Ishikawa (cell line): ENCODE measurements at regions not wholly inside any gene's neighbourhood (a gene's known extent, or its start where the extent isn't known, plus 50 kb on each side); places are given as distances from the start of the nearest gene placed in this dataset.

Experiments
- CEBPB ChIP-seq: IDR thresholded peaks from 2 replicates; pipeline ENCODE4 v1.6.1; 2012
- CREB1 ChIP-seq: IDR thresholded peaks from 2 replicates; pipeline ENCODE4 v1.6.1; 2012; ENCODE audit warnings: low read depth
- EGR1 ChIP-seq: IDR thresholded peaks from 2 replicates; pipeline ENCODE4 v1.6.1; 2012
- EP300 ChIP-seq: IDR thresholded peaks from 2 replicates; pipeline ENCODE4 v1.6.1; 2012; ENCODE audit warnings: borderline replicate concordance
- FOXM1 ChIP-seq: IDR thresholded peaks from 2 replicates; pipeline ENCODE4 v1.6.1; 2012; ENCODE audit warnings: low read depth, borderline replicate concordance
- NFIC ChIP-seq: IDR thresholded peaks from 2 replicates; pipeline ENCODE4 v1.6.1; 2012
- RAD21 ChIP-seq: IDR thresholded peaks from 2 replicates; pipeline ENCODE4 v1.6.1; 2012; ENCODE audit warnings: low read depth
- TAF1 ChIP-seq: IDR thresholded peaks from 2 replicates; pipeline ENCODE4 v1.6.1; 2012; ENCODE audit warnings: low read depth, mild to moderate bottlenecking
- TCF12 ChIP-seq: IDR thresholded peaks from 2 replicates; pipeline ENCODE4 v1.6.1; 2012; ENCODE audit warnings: low read depth
- TEAD4 ChIP-seq: IDR thresholded peaks from 2 replicates; pipeline ENCODE4 v1.6.1; 2012
- YY1 ChIP-seq: IDR thresholded peaks from 2 replicates; pipeline ENCODE4 v1.6.1; 2012; ENCODE audit warnings: low read depth
- ZBTB7A ChIP-seq: IDR thresholded peaks from 2 replicates; pipeline ENCODE4 v1.6.1; 2012; ENCODE audit warnings: low read depth
- TF ChIP-seq, protein P1 (sequence below): IDR thresholded peaks from 2 replicates; pipeline ENCODE4 v1.6.1; 2012; ENCODE audit warnings: low read depth, mild to moderate bottlenecking
- TF ChIP-seq, protein P2 (sequence below): IDR thresholded peaks from 2 replicates; pipeline ENCODE4 v1.6.1; 2012
- TF ChIP-seq, protein P3 (sequence below): IDR thresholded peaks from 2 replicates; pipeline ENCODE4 v1.6.1; 2012

DNA sequence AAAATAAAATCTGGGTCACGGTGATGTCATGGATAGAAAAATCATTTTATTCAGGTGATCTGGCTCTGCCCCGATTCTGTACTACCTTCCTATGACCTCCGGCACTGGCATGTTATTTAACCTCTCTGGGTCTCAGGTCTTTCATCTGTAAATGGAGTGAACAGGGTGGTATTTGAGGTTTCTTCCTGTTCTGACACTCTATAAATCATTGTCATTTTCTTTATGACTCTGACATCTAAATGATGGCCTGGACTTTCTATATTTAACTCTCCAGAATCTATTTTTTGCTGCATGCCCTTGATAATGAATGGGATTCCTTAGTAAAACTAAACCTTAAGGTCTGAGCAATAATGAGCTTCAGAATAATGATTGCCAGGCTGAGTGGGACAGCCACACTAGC lies 422.0 kb upstream of the CNKSR2 start:
- no peak for TF ChIP-seq ZBTB7A
- TF ChIP-seq, protein P1, sequence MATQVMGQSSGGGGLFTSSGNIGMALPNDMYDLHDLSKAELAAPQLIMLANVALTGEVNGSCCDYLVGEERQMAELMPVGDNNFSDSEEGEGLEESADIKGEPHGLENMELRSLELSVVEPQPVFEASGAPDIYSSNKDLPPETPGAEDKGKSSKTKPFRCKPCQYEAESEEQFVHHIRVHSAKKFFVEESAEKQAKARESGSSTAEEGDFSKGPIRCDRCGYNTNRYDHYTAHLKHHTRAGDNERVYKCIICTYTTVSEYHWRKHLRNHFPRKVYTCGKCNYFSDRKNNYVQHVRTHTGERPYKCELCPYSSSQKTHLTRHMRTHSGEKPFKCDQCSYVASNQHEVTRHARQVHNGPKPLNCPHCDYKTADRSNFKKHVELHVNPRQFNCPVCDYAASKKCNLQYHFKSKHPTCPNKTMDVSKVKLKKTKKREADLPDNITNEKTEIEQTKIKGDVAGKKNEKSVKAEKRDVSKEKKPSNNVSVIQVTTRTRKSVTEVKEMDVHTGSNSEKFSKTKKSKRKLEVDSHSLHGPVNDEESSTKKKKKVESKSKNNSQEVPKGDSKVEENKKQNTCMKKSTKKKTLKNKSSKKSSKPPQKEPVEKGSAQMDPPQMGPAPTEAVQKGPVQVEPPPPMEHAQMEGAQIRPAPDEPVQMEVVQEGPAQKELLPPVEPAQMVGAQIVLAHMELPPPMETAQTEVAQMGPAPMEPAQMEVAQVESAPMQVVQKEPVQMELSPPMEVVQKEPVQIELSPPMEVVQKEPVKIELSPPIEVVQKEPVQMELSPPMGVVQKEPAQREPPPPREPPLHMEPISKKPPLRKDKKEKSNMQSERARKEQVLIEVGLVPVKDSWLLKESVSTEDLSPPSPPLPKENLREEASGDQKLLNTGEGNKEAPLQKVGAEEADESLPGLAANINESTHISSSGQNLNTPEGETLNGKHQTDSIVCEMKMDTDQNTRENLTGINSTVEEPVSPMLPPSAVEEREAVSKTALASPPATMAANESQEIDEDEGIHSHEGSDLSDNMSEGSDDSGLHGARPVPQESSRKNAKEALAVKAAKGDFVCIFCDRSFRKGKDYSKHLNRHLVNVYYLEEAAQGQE: no peak
- no peak for TF ChIP-seq CREB1

DNA sequence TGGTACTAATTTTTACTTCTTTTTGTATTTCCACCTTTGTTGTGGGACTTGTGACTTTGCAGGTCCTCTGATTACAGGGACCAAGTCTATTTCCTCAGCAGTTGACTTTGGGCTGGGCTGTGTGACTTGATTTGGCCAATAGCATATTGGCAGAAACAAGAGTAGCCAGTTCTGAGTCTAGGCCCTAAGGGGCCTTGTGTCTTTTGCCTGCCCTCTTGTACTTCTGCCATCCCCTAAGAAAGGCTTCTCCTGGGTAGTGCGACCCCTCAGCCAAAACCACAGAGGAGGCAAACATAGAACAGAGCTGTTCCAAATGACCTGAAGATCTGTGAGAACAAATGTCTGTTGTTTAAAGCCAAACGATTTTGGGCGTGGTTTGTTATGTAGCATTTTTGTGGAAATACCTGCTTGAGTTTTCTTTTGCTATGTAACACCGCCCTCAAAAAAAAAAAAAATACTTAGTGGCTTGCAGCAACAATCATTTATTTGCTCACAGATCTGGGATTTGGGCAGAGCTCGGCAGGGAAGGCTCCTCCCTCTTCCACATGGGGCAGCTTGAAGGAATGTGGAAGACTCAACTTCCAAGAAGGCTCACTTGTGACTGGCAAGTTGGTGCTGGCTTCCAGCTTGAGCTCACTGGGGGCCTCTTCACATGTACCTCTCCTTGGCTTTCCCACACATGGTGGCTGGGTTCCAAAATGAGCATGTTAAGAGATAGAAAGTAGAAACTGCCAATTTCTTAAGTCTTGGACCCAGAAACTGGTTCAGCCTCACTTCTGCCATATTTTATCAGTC lies 423.0 kb upstream of the CNKSR2 start:
- TF ChIP-seq RAD21 (no peak), CEBPB (no peak), TAF1 (no peak), EGR1 (no peak), TCF12 (no peak), FOXM1 (no peak)
- TF ChIP-seq, protein P2, sequence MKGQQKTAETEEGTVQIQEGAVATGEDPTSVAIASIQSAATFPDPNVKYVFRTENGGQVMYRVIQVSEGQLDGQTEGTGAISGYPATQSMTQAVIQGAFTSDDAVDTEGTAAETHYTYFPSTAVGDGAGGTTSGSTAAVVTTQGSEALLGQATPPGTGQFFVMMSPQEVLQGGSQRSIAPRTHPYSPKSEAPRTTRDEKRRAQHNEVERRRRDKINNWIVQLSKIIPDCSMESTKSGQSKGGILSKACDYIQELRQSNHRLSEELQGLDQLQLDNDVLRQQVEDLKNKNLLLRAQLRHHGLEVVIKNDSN: no peak

DNA sequence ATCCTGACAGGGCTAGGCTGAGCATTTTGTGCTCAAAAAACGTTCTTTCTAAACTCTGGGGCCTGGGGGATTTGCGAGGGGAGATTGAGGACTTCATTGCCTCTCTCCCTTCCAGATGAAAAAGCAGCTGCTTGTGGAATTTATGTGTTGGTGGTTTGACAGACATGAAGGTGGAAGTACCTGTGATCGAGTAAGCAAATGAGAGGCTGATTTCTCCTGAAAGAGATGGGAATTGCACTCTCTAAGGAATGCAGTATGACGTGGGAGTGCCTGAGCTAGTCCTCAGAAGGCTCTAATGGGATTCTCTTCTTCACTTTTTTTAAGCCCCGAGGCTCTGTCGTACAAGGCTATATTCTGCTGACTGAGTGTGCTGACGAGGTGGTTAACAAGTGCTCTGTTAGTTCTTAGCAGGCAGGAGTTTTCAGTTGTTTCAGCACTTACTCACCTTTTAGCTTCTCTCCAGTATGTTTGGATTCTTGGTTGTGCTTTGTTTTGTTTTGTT lies 426.8 kb upstream of the CNKSR2 start:
- TF ChIP-seq TCF12 (no peak), YY1 (no peak), EGR1 (no peak)
- TF ChIP-seq, protein P2: no peak

DNA sequence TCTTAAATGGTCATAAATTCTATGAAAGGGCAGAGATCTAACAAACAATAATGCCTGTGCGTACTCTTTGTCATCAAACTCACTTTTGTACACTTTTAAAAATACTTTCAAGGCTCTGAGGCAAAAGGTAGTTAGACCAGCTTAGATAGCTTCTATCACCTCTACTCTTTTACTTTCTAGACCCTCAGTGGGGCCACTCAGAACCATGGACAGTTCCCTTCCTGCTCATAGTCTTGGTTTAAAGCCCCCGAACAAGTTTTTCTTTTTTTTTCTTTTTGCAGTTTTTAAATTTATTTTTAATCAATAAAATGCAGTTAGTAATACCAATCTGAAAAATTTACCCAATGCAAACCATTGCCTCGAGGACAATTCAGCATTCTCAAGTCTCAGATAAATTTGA lies 460.5 kb upstream of the CNKSR2 start:
- TF ChIP-seq YY1: no peak
- TF ChIP-seq TEAD4: no peak
- no peak for TF ChIP-seq EGR1
- no peak for TF ChIP-seq TAF1
- no peak for TF ChIP-seq CREB1
- TF ChIP-seq, protein P1: peak; percentile 81
- TF ChIP-seq, protein P2: no peak
- no peak for TF ChIP-seq NFIC

DNA sequence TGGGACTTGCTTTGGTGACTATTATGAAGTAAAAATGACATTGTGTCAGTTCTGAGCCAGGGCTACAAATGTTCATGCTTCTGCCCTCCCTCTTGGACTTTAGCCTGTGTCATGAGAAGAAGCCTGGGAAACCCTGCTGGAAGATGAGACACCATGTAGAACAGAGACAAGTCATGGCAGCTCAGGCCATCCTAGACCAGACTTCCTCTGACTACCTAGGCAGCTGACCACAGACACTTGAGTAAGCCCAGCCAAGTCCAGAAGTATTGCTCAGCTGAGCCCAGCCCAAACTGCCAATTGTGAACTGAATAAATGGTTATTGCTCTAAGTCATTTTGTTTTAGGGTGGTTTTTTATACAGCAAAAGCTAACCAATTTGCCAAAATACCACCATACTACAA lies 467.6 kb upstream of the CNKSR2 start:
- TF ChIP-seq YY1 (no peak), ZBTB7A (no peak), EGR1 (no peak), TAF1 (no peak), EP300 (no peak), NFIC (no peak), TCF12 (no peak), CREB1 (no peak), RAD21 (no peak), TEAD4 (no peak), FOXM1 (no peak), CEBPB (no peak)
- TF ChIP-seq, protein P3, sequence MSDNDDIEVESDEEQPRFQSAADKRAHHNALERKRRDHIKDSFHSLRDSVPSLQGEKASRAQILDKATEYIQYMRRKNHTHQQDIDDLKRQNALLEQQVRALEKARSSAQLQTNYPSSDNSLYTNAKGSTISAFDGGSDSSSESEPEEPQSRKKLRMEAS: no peak
- TF ChIP-seq, protein P2: no peak
- TF ChIP-seq, protein P1: no peak
